ENCODE measurements at regions not wholly inside any gene's neighbourhood (a gene's known extent, or its start where the extent isn't known, plus 50 kb on each side); places are given as distances from the start of the nearest gene placed in this dataset.
A peak's percentile ranks its signal among the peaks of the same experiment; 100 is the strongest.
"Not testable (repeated sequence)": the region's sequence is repeated elsewhere in the genome, so short reads cannot be mapped to it uniquely, and the experiment has no call there.

DNA sequence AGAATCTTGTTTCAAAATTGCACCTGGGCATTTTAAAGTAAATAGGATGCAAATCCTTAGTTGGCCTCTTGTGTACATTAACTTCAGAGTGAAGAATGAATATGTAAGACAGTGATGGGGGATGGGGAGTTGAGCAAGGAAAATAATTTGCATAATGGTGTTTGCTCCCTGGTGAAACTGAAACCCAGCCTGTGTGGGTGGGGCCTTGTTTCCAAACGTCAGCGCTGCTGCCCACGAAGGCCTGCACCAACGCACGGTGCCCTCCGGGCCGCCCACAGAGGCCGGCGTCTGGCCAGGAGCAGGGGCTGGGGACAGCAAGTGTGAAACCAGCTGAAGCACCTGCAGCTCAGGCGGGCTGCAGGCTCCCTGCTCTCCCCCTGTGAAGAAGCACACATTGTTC, 262.0 kb upstream of the PLGLB2 start:
- H3K9ac ChIP-seq (ENCODE audit: low read length in 5 of 5); H3K27ac ChIP-seq (ENCODE audit: low read depth, low read length); H3K4me3 ChIP-seq (ENCODE audit: low read depth in 1 of 5, low read length in 5 of 5); H3K9me3 ChIP-seq (ENCODE audit: control insufficient read depth in 5 of 5, low read length in 5 of 5); H3K36me3 ChIP-seq (ENCODE audit: control insufficient read depth in 5 of 5, insufficient read depth in 5 of 5, low read length in 5 of 5); H3K27me3 ChIP-seq (ENCODE audit: control insufficient read depth in 5 of 5, insufficient read depth in 4 of 5, low read length in 5 of 5): not testable (repeated sequence)
- H3K4me1 ChIP-seq (ENCODE audit: control insufficient read depth in 5 of 5, insufficient read depth in 5 of 5, low read length in 5 of 5) = peaks cover 0 to 21% (median 5%) of the 10 kb centered on the region in 5 donors

DNA sequence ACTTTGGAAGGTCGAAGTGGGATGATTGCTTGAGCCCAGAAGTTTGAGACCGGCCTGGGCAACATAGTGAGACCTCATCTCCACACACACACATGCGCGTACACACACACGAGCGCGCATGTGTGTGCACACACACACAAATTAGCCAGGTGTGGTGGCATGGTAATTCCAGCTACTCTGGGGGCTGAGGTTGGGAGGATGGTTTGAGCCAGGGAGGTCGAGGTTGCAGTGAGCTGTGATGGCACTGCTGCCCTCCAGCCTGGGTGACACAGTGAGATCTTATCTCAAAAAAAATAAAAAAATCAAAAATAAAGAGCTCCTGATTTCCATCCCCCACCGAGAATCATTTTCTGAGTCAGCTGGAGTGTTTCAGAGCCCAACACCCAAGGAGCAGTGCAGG, 261.5 kb upstream of the PLGLB2 start:
- not testable (repeated sequence) for H3K27ac ChIP-seq (ENCODE audit: low read depth, low read length); H3K9ac ChIP-seq (ENCODE audit: low read length in 5 of 5); H3K36me3 ChIP-seq (ENCODE audit: control insufficient read depth in 5 of 5, insufficient read depth in 5 of 5, low read length in 5 of 5); H3K9me3 ChIP-seq (ENCODE audit: control insufficient read depth in 5 of 5, low read length in 5 of 5); H3K4me3 ChIP-seq (ENCODE audit: low read depth in 1 of 5, low read length in 5 of 5); H3K27me3 ChIP-seq (ENCODE audit: control insufficient read depth in 5 of 5, insufficient read depth in 4 of 5, low read length in 5 of 5)
- peaks cover 0 to 21% (median 5%) of the 10 kb centered on the region in 5 donors for H3K4me1 ChIP-seq (ENCODE audit: control insufficient read depth in 5 of 5, insufficient read depth in 5 of 5, low read length in 5 of 5)

DNA sequence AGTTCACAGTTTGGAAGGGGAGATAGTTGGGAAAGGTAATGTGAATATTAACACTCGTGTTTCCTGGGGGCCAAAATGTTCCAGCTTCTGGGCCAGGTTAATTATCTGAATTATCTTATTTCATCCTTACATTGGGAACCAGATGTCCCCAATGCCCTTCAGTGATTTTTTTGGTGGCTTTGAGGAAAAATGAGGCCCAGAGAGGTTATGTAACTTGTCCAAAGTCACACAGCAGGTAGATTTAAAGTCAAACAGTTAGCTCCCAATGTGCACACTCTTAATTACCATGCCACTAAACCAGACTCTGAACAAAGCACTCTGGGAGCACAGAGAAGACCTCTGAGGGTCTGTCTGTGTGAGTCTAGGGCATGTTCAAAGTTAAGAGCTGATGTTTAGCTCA, 259.9 kb upstream of the PLGLB2 start:
- H3K27ac ChIP-seq (ENCODE audit: low read depth, low read length); H3K36me3 ChIP-seq (ENCODE audit: control insufficient read depth in 5 of 5, insufficient read depth in 5 of 5, low read length in 5 of 5): not testable (repeated sequence)

DNA sequence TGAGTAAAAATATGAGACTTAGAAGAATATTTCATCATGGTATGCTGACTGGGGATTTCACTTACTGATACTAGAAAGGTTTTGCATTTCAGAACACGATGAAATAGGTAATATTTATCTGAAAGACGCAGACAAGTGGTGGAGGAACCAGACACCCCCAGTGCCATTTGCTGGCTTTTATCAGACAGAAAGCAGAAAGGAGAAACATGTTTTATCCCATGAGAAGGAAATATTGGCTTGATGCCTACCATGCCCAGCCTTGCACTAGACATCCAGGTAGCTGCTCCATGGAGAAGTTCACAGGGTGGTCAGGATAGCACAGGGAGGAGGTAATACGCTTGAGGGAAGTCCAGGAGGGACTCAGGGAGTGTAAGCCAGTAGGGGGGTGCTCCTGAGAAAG, 258.9 kb upstream of the PLGLB2 start:
- not testable (repeated sequence) for H3K9me3 ChIP-seq (ENCODE audit: control insufficient read depth in 5 of 5, low read length in 5 of 5); H3K27me3 ChIP-seq (ENCODE audit: control insufficient read depth in 5 of 5, insufficient read depth in 4 of 5, low read length in 5 of 5); H3K4me3 ChIP-seq (ENCODE audit: low read depth in 1 of 5, low read length in 5 of 5); H3K9ac ChIP-seq (ENCODE audit: low read length in 5 of 5); H3K36me3 ChIP-seq (ENCODE audit: control insufficient read depth in 5 of 5, insufficient read depth in 5 of 5, low read length in 5 of 5); H3K27ac ChIP-seq (ENCODE audit: low read depth, low read length); H3K4me1 ChIP-seq (ENCODE audit: control insufficient read depth in 5 of 5, insufficient read depth in 5 of 5, low read length in 5 of 5)

More for the DNA sequence above, 259.9 kb upstream of the PLGLB2 start:
- not testable (repeated sequence) for H3K9me3 ChIP-seq (ENCODE audit: control insufficient read depth in 5 of 5, low read length in 5 of 5); H3K9ac ChIP-seq (ENCODE audit: low read length in 5 of 5); H3K27me3 ChIP-seq (ENCODE audit: control insufficient read depth in 5 of 5, insufficient read depth in 4 of 5, low read length in 5 of 5); H3K4me3 ChIP-seq (ENCODE audit: low read depth in 1 of 5, low read length in 5 of 5)
- peaks cover 0 to 14% (median 0%) of the 10 kb centered on the region in 5 donors for H3K4me1 ChIP-seq (ENCODE audit: control insufficient read depth in 5 of 5, insufficient read depth in 5 of 5, low read length in 5 of 5)

DNA sequence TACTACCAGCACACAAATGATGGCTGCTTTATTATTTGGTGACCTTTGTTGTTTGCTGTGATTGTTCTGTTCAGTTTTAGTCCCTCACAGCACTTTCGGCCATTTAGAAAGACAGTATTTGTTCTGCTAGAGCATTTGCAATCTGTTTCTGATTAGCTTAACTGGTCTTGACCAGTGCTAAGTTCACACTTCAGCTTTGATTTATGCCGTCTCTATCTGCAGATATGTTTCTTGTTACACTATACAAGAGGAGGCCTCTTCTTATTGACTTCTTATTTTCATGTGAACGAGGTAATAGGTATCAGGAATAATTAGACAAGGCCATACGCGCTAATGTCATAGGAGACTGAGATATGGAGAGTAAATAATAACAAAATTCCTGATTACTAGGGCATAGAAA, 253.0 kb upstream of the PLGLB2 start:
- H3K36me3 ChIP-seq (ENCODE audit: control insufficient read depth in 5 of 5, insufficient read depth in 5 of 5, low read length in 5 of 5); H3K27me3 ChIP-seq (ENCODE audit: control insufficient read depth in 5 of 5, insufficient read depth in 4 of 5, low read length in 5 of 5); H3K27ac ChIP-seq (ENCODE audit: low read depth, low read length); H3K4me1 ChIP-seq (ENCODE audit: control insufficient read depth in 5 of 5, insufficient read depth in 5 of 5, low read length in 5 of 5); H3K9me3 ChIP-seq (ENCODE audit: control insufficient read depth in 5 of 5, low read length in 5 of 5); H3K9ac ChIP-seq (ENCODE audit: low read length in 5 of 5); H3K4me3 ChIP-seq (ENCODE audit: low read depth in 1 of 5, low read length in 5 of 5): not testable (repeated sequence)

DNA sequence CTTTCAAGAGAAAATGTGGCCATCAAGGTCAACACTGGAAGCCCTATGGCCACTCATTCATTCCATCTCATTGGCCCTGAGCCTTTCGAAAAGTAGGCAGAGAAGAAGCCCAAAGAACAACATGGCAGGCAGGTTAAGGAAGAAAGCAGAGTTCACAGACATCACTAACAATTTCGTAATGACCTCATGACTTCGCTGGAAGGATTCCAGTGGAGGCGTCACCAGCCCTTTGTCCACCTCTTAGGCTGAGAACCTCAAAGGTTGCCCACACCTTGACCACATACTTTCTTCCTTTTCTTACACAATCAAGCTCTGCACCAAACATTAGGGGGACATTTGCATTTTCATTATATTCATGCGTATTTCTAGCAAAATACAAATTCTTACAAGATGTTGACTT, 252.4 kb upstream of the PLGLB2 start:
- not testable (repeated sequence) for H3K4me3 ChIP-seq (ENCODE audit: low read depth in 1 of 5, low read length in 5 of 5); H3K27me3 ChIP-seq (ENCODE audit: control insufficient read depth in 5 of 5, insufficient read depth in 4 of 5, low read length in 5 of 5); H3K27ac ChIP-seq (ENCODE audit: low read depth, low read length)

DNA sequence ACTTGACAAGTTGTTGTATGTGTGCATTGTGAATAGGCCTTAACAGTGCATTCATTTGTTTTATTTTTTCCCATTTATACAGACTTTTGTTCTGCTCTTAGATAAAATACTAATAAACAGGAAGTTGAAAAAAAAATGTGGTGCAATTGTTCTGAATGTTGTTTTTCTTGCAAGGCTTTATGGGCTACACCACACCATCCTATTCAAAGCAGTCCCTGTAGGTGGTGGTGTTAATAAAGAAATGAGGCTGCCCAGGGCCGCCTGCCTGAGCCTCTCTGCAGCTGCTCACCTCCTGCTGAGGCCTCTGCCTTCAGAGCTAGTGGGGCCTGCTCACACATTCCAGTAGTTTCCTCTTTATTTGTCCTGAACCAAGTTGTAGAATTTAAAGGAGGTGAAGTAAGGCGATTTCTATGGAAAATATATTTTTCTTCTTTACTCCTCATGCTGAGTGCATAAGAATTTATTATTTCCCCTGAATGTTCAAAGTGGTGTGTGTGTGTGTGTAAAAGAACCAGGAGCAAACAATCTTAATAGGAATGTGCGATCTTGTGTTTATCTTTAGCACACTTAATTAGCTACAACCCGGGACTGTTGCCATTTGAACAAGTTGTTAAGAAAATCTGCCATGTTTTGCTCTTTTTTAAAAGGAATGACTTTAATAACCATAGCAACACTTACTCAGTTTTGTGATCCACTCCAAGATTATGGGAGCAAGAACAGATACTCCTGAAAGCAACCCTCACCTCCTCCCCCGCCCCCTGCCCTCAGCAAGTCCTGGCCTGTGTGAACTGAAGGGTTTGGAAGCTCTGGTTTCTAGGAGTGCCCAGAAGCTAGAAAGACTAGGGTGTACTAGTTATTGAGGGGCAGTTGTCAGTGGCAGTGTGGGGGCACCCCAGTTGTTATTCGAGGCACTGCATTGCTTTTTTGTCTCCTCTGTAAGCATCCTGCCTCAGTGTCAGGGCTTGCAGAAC, 251.6 kb upstream of the PLGLB2 start:
- H3K27me3 ChIP-seq (ENCODE audit: control insufficient read depth in 5 of 5, insufficient read depth in 4 of 5, low read length in 5 of 5); H3K27ac ChIP-seq (ENCODE audit: low read depth, low read length): not testable (repeated sequence)

More for the DNA sequence above, 252.4 kb upstream of the PLGLB2 start:
- H3K9ac ChIP-seq (ENCODE audit: low read length in 5 of 5); H3K9me3 ChIP-seq (ENCODE audit: control insufficient read depth in 5 of 5, low read length in 5 of 5); H3K4me1 ChIP-seq (ENCODE audit: control insufficient read depth in 5 of 5, insufficient read depth in 5 of 5, low read length in 5 of 5); H3K36me3 ChIP-seq (ENCODE audit: control insufficient read depth in 5 of 5, insufficient read depth in 5 of 5, low read length in 5 of 5): not testable (repeated sequence)

DNA sequence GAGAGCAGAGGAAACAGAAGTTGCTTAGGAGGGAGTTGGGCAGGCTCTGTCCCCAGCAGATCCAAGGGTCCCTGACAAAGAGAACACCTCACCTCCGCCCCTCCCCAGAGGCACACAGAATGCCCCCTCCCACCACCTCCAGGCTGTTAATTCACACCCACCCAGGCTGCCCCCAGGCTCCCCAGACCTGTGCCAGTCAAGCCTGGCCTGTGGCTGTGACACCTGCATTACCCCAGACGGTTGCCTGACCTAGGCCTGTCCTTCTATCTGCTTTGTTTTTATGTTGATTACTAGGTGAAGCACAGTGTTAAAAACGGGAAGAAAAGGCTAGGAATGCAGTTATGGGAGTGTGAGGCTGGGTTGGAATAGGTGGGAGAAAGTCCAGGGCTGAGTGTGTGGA, 250.8 kb upstream of the PLGLB2 start:
- not testable (repeated sequence) for H3K9ac ChIP-seq (ENCODE audit: low read length in 5 of 5); H3K9me3 ChIP-seq (ENCODE audit: control insufficient read depth in 5 of 5, low read length in 5 of 5); H3K4me3 ChIP-seq (ENCODE audit: low read depth in 1 of 5, low read length in 5 of 5); H3K36me3 ChIP-seq (ENCODE audit: control insufficient read depth in 5 of 5, insufficient read depth in 5 of 5, low read length in 5 of 5); H3K27me3 ChIP-seq (ENCODE audit: control insufficient read depth in 5 of 5, insufficient read depth in 4 of 5, low read length in 5 of 5); H3K27ac ChIP-seq (ENCODE audit: low read depth, low read length)
- H3K4me1 ChIP-seq (ENCODE audit: control insufficient read depth in 5 of 5, insufficient read depth in 5 of 5, low read length in 5 of 5) = peaks cover 0 to 11% (median 0%) of the 10 kb centered on the region in 5 donors

More for the DNA sequence above, 251.6 kb upstream of the PLGLB2 start:
- H3K4me1 ChIP-seq (ENCODE audit: control insufficient read depth in 5 of 5, insufficient read depth in 5 of 5, low read length in 5 of 5) = peaks cover 0 to 11% (median 0%) of the 10 kb centered on the region in 5 donors
- H3K9me3 ChIP-seq (ENCODE audit: control insufficient read depth in 5 of 5, low read length in 5 of 5); H3K9ac ChIP-seq (ENCODE audit: low read length in 5 of 5); H3K36me3 ChIP-seq (ENCODE audit: control insufficient read depth in 5 of 5, insufficient read depth in 5 of 5, low read length in 5 of 5); H3K4me3 ChIP-seq (ENCODE audit: low read depth in 1 of 5, low read length in 5 of 5): not testable (repeated sequence)

DNA sequence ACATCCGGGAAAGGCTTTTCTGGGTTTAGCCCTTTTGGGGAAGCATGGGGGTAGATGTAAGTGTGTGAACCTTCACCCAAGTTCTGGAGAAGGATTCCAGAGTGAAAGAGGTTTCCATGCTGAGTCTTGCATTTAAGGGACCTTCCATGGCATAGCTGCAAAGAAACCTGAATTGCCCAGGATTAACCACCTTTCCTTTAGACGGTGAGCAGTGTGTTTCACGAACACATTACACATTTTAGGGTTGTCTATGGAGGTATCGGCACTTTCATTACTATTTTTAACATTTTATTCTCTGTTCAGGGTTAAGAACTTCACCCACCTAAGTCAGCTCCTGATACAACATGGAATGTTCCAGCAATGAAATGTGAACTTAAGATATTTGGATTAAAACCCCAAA, 250.2 kb upstream of the PLGLB2 start:
- H3K9ac ChIP-seq (ENCODE audit: low read length in 5 of 5); H3K27ac ChIP-seq (ENCODE audit: low read depth, low read length); H3K36me3 ChIP-seq (ENCODE audit: control insufficient read depth in 5 of 5, insufficient read depth in 5 of 5, low read length in 5 of 5); H3K4me3 ChIP-seq (ENCODE audit: low read depth in 1 of 5, low read length in 5 of 5); H3K9me3 ChIP-seq (ENCODE audit: control insufficient read depth in 5 of 5, low read length in 5 of 5); H3K27me3 ChIP-seq (ENCODE audit: control insufficient read depth in 5 of 5, insufficient read depth in 4 of 5, low read length in 5 of 5): not testable (repeated sequence)
- peaks cover 0 to 11% (median 0%) of the 10 kb centered on the region in 5 donors for H3K4me1 ChIP-seq (ENCODE audit: control insufficient read depth in 5 of 5, insufficient read depth in 5 of 5, low read length in 5 of 5)

DNA sequence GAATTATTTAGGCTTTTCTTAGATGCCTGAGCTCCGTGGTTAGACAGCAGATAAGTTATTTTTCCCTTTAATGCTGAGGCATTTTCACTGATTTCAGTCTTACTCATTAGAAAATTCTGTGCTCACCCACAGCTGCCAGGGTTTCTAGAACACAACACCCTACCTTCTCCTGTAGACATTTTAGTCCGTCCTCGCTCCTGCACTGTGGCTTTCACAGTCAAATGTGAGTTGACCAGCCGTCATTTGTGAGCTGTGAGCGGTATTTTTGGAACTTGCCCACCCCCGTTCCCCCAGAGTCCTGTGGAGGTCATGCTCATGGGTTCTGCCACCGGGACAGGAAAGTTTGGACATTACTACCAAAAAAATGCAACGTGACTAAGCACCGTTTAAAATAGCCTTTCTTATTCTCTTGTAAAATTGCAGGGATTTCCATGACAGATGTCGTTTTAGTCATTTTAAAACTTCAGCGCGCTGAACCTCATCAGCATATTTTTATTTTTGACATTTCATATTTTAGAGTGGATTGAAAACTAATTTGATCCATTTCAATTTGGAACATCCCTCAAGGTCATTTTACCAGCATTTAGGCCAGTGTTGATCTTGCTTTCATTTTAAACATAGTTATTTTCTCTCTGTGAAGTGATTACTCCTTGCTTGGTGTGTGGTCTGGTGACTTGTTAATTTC, 249.6 kb upstream of the PLGLB2 start:
- H3K9me3 ChIP-seq (ENCODE audit: control insufficient read depth in 5 of 5, low read length in 5 of 5); H3K36me3 ChIP-seq (ENCODE audit: control insufficient read depth in 5 of 5, insufficient read depth in 5 of 5, low read length in 5 of 5); H3K27me3 ChIP-seq (ENCODE audit: control insufficient read depth in 5 of 5, insufficient read depth in 4 of 5, low read length in 5 of 5); H3K9ac ChIP-seq (ENCODE audit: low read length in 5 of 5): not testable (repeated sequence)
- Histone ChIP-seq H3K4me1 (ENCODE audit: control insufficient read depth in 5 of 5, insufficient read depth in 5 of 5, low read length in 5 of 5) (peaks cover 0 to 11% (median 0%) of the 10 kb centered on the region in 5 donors), H3K4me3 (ENCODE audit: low read depth in 1 of 5, low read length in 5 of 5) (peak overlapping the region in 1 of 5 donors; percentile 35), H3K27ac (ENCODE audit: low read depth, low read length) (peak overlapping the region; percentile 41)

Data from subcutaneous abdominal adipose tissue (tissue), 5 donors.